HEK293T (cell line): ENCODE measurements at regions not wholly inside any gene's neighbourhood (a gene's known extent, or its start where the extent isn't known, plus 50 kb on each side); places are given as distances from the start of the nearest gene placed in this dataset.
A peak's percentile ranks its signal among the peaks of the same experiment; 100 is the strongest.

ENCODE experiments used
- CTCF ChIA-PET: fragments of 350-600 bp; formaldehyde crosslinking; extraction: SDS; loops from one replicate; lab custom pipeline; 2021; ENCODE audit warnings: antibody characterized with exemption, inconsistent platforms; lab: Yijun Ruan, JAX
- POLR2A ChIA-PET: fragments of 350-600 bp; formaldehyde crosslinking; extraction: SDS; loops from one replicate; lab custom pipeline; 2020; ENCODE audit warnings: antibody characterized with exemption, inconsistent platforms; lab: Yijun Ruan, JAX
- DNase-seq: peaks from one replicate; pipeline ENCODE4 v3.0.0; 2012; ENCODE audit warnings: mixed read lengths; ENCODE audit errors: extremely low spot score
- ARNT ChIP-seq: fragments of 450-650 bp; IDR thresholded peaks from 2 replicates; pipeline ENCODE4 v1.6.1; 2017; ENCODE audit warnings: mild to moderate bottlenecking
- BHLHE40 ChIP-seq: fragments of 450-650 bp; IDR thresholded peaks from 2 replicates; pipeline ENCODE4 v1.6.1; 2016; ENCODE audit warnings: mild to moderate bottlenecking, moderate library complexity, borderline replicate concordance
- CTBP1 ChIP-seq: fragments of 450-650 bp; IDR thresholded peaks from 2 replicates; pipeline ENCODE4 v1.6.1; 2016; ENCODE audit warnings: borderline replicate concordance
- ELF4 ChIP-seq: fragments of 450-650 bp; IDR thresholded peaks from 2 replicates; pipeline ENCODE4 v1.6.1; 2017; ENCODE audit warnings: antibody characterized with exemption
- FOXA1 ChIP-seq: fragments of 450-650 bp; IDR thresholded peaks from 2 replicates; pipeline ENCODE4 v1.6.1; 2016; ENCODE audit warnings: mild to moderate bottlenecking
- FOXK2 ChIP-seq: fragments of 450-650 bp; IDR thresholded peaks from 2 replicates; pipeline ENCODE4 v1.6.1; 2016; ENCODE audit warnings: mild to moderate bottlenecking
- FOXM1 ChIP-seq: fragments of 450-650 bp; IDR thresholded peaks from 2 replicates; pipeline ENCODE4 v1.6.1; 2017; ENCODE audit warnings: mild to moderate bottlenecking, borderline replicate concordance
- HDGF ChIP-seq: fragments of 450-650 bp; IDR thresholded peaks from 2 replicates; pipeline ENCODE4 v1.6.1; 2017; ENCODE audit warnings: antibody characterized with exemption, borderline replicate concordance
- L3MBTL2 ChIP-seq: fragments of 450-650 bp; conservative IDR thresholded peaks from 2 replicates; pipeline ENCODE4 v1.6.1; 2016; ENCODE audit warnings: mild to moderate bottlenecking
- LEF1 ChIP-seq: fragments of 450-650 bp; IDR thresholded peaks from 2 replicates; pipeline ENCODE4 v1.6.1; 2017; ENCODE audit warnings: mild to moderate bottlenecking, borderline replicate concordance
- NFRKB ChIP-seq: fragments of 450-650 bp; IDR thresholded peaks from 2 replicates; pipeline ENCODE4 v1.6.1; 2016; ENCODE audit warnings: mild to moderate bottlenecking, moderate library complexity
- PKNOX1 ChIP-seq: fragments of 450-650 bp; IDR thresholded peaks from 2 replicates; pipeline ENCODE4 v1.6.1; 2016
- SP1 ChIP-seq: fragments of 450-650 bp; IDR thresholded peaks from 2 replicates; pipeline ENCODE4 v1.6.1; 2017
- SUZ12 ChIP-seq: fragments of 450-650 bp; IDR thresholded peaks from 2 replicates; pipeline ENCODE4 v1.6.1; 2016; ENCODE audit warnings: mild to moderate bottlenecking
- TARDBP ChIP-seq: fragments of 450-650 bp; IDR thresholded peaks from 2 replicates; pipeline ENCODE4 v1.6.1; 2016
- ZNF384 ChIP-seq: fragments of 450-650 bp; IDR thresholded peaks from 2 replicates; pipeline ENCODE4 v1.6.1; 2016

GRCh38 chr1:55679971-55680370 is 464.8 kb upstream of the USP24 start:
- POLR2A ChIA-PET, result no interaction called here
- TF ChIP-seq NFRKB, result no peak
- CTCF ChIA-PET, result no interaction called here
- no peak for DNase-seq

- POLR2A ChIA-PET, result no interaction called here
- peak; percentile 0 for DNase-seq
- CTCF ChIA-PET, result no interaction called here
- TF ChIP-seq ZNF384 (no peak), PKNOX1 (no peak), SP1 (no peak), ARNT (no peak), HDGF (no peak), BHLHE40 (no peak), NFRKB (no peak), FOXM1 (no peak), ELF4 (no peak), FOXA1 (no peak), CTBP1 (no peak), LEF1 (no peak)
Observed at GRCh38 chr1:55673416-55673815, 458.3 kb upstream of the USP24 start.

- TF ChIP-seq FOXA1, result no peak
- no peak for TF ChIP-seq ARNT
- no peak for TF ChIP-seq PKNOX1
- TF ChIP-seq HDGF, result no peak
- no peak for TF ChIP-seq SUZ12
- no peak for TF ChIP-seq LEF1
- TF ChIP-seq L3MBTL2, result no peak
- CTCF ChIA-PET, result no interaction called here
- peak; percentile 6 for DNase-seq
- POLR2A ChIA-PET, result no interaction called here
Observed at GRCh38 chr1:55670331-55671082, 455.3 kb upstream of the USP24 start.

- ChIA-PET POLR2A (no interaction called here), CTCF (interaction anchor here (0.7 kb wide), 1 partner anchor 497 kb away, joined by 5 read pairs; no protein-coding TSS in a partner anchor)
- TF ChIP-seq SUZ12 (no peak), NFRKB (no peak), ZNF384 (no peak), FOXK2 (no peak), HDGF (no peak), TARDBP (no peak), LEF1 (no peak), BHLHE40 (no peak), CTBP1 (no peak), ARNT (no peak), FOXM1 (no peak), ELF4 (no peak), SP1 (no peak), FOXA1 (no peak), L3MBTL2 (no peak), PKNOX1 (no peak)
- DNase-seq, result peak; percentile 1
Observed at GRCh38 chr1:55669293-55669692, 454.1 kb upstream of the USP24 start.

GRCh38 chr1:55662875-55663274 is 447.7 kb upstream of the USP24 start:
- ChIA-PET POLR2A (no interaction called here), CTCF (no interaction called here)
- no peak for TF ChIP-seq ELF4
- no peak for TF ChIP-seq SP1
- no peak for TF ChIP-seq CTBP1
- no peak for TF ChIP-seq TARDBP
- no peak for TF ChIP-seq FOXA1
- TF ChIP-seq HDGF, result no peak
- TF ChIP-seq FOXM1, result no peak
- TF ChIP-seq L3MBTL2, result no peak
- TF ChIP-seq LEF1, result no peak
- TF ChIP-seq SUZ12, result no peak
- no peak for TF ChIP-seq NFRKB
- TF ChIP-seq FOXK2, result no peak
- no peak for TF ChIP-seq BHLHE40
- no peak for TF ChIP-seq ARNT
- DNase-seq, result no peak

GRCh38 chr1:55658917-55659316 is 443.8 kb upstream of the USP24 start:
- ChIA-PET CTCF (interaction anchor here (0.6 to 2.3 kb wide), 4 partner anchors 18 to 211 kb away, joined by 3 to 7 read pairs (median 3); no protein-coding TSS in a partner anchor), POLR2A (no interaction called here)
- DNase-seq, result no peak
- no peak for TF ChIP-seq L3MBTL2

GRCh38 chr1:55654750-55655149 is 439.6 kb upstream of the USP24 start:
- DNase-seq, result peak; percentile 2
- TF ChIP-seq HDGF (no peak), FOXK2 (no peak), PKNOX1 (no peak), SUZ12 (no peak)
- CTCF ChIA-PET, result no interaction called here
- POLR2A ChIA-PET, result no interaction called here
